Cardiac muscle cell (in vitro differentiated cells and primary cell): ENCODE measurements at regions not wholly inside any gene's neighbourhood (a gene's known extent, or its start where the extent isn't known, plus 50 kb on each side); places are given as distances from the start of the nearest gene placed in this dataset.

Experiments used
- DNase-seq, 2 donors: peaks; one replicate each; pipeline versions ENCODE4 v3.0.0 to v3.0.0-alpha.2; 2010 to 2017; ENCODE audit warnings: low read depth in 1 of 2, low spot score in 1 of 2
- H3K27ac ChIP-seq: fragments of 200-600 bp; sonication (generic); 2 replicates; pipeline ENCODE4 v1.5.1; 2016
- H3K27me3 ChIP-seq: fragments of 200-600 bp; sonication (generic); 2 replicates; pipeline ENCODE4 v1.6.0; 2016; ENCODE audit warnings: control low read depth
- H3K36me3 ChIP-seq: fragments of 200-600 bp; sonication (generic); 2 replicates; pipeline ENCODE4 v1.5.1; 2016; ENCODE audit warnings: control low read depth
- H3K4me1 ChIP-seq: fragments of 200-600 bp; sonication (generic); 2 replicates; pipeline ENCODE4 v1.8.1; 2017; ENCODE audit warnings: low read depth, mild to moderate bottlenecking, mixed run types
- H3K4me3 ChIP-seq: fragments of 200-600 bp; sonication (generic); 2 replicates; pipeline ENCODE4 v1.5.1; 2016; ENCODE audit warnings: mild to moderate bottlenecking
- H3K9me3 ChIP-seq: fragments of 200-600 bp; sonication (generic); 2 replicates; pipeline ENCODE4 v1.5.1; 2017; ENCODE audit warnings: low read depth, mild to moderate bottlenecking, control low read depth
- CTCF ChIP-seq: IDR thresholded peaks from 2 replicates; pipeline ENCODE4 v1.5.1; 2012; ENCODE audit warnings: low read depth, mild to moderate bottlenecking, low read length

- Histone ChIP-seq H3K4me1 (no peaks in the 10 kb centered on the region), H3K4me3 (no peak overlapping the region), H3K27ac (no peak overlapping the region), H3K9me3 (no peaks in the 10 kb centered on the region), H3K27me3 (no peaks in the 10 kb centered on the region), H3K36me3 (no peaks in the 10 kb centered on the region)
- no peak for TF ChIP-seq CTCF
- DNase-seq: no peak
These were observed 271.1 kb downstream of the RERGL start for GRCh38 chr12:17818931-17819330.

GRCh38 chr12:17810399-17810798 lies 279.6 kb downstream of the RERGL start:
- no peaks in the 10 kb centered on the region for H3K36me3 ChIP-seq
- no peaks in the 10 kb centered on the region for H3K4me1 ChIP-seq
- H3K9me3 ChIP-seq: no peaks in the 10 kb centered on the region
- TF ChIP-seq CTCF: no peak
- no peak overlapping the region for H3K27ac ChIP-seq
- H3K27me3 ChIP-seq: no peaks in the 10 kb centered on the region
- DNase-seq: no peak
- no peak overlapping the region for H3K4me3 ChIP-seq

GRCh38 chr12:17809206-17809605 lies 280.8 kb downstream of the RERGL start:
- H3K9me3 ChIP-seq: no peaks in the 10 kb centered on the region
- no peak for TF ChIP-seq CTCF
- no peak overlapping the region for H3K27ac ChIP-seq
- H3K36me3 ChIP-seq: no peaks in the 10 kb centered on the region
- no peak overlapping the region for H3K4me3 ChIP-seq
- H3K27me3 ChIP-seq: no peaks in the 10 kb centered on the region
- DNase-seq: no peak
- no peaks in the 10 kb centered on the region for H3K4me1 ChIP-seq

GRCh38 chr12:17802657-17803641 lies 287.0 kb downstream of the RERGL start:
- H3K9me3 ChIP-seq: no peaks in the 10 kb centered on the region
- no peaks in the 10 kb centered on the region for H3K27me3 ChIP-seq
- H3K27ac ChIP-seq: no peak overlapping the region
- no peak overlapping the region for H3K4me3 ChIP-seq
- H3K36me3 ChIP-seq: no peaks in the 10 kb centered on the region
- H3K4me1 ChIP-seq: no peaks in the 10 kb centered on the region
- no peak for TF ChIP-seq CTCF
- DNase-seq: no peak

GRCh38 chr12:17793854-17794253 lies 296.1 kb downstream of the RERGL start:
- H3K4me3 ChIP-seq: no peak overlapping the region
- H3K27ac ChIP-seq: no peak overlapping the region
- H3K36me3 ChIP-seq: no peaks in the 10 kb centered on the region
- no peak for TF ChIP-seq CTCF
- H3K27me3 ChIP-seq: no peaks in the 10 kb centered on the region
- no peaks in the 10 kb centered on the region for H3K9me3 ChIP-seq
- no peaks in the 10 kb centered on the region for H3K4me1 ChIP-seq
- DNase-seq: no peak
